ENCODE measurements at regions not wholly inside any gene's neighbourhood (a gene's known extent, or its start where the extent isn't known, plus 50 kb on each side); places are given as distances from the start of the nearest gene placed in this dataset.

GRCh38 chr2:122194546-122194945 is 439.1 kb downstream of the TSN start:
- TF ChIP-seq CTCF (IDR thresholded peaks at IDR 0.05) (no peak), POLR2A (IDR thresholded peaks at IDR 0.05) (no peak)

All from body of pancreas (tissue), 4 donors.